Large intestine (tissue), 3 donors: ENCODE measurements at regions not wholly inside any gene's neighbourhood (a gene's known extent, or its start where the extent isn't known, plus 50 kb on each side); places are given as distances from the start of the nearest gene placed in this dataset.

ENCODE experiments used
- DNase-seq, 2 donors: peaks; one replicate each; pipeline versions ENCODE4 v3.0.0 to v3.0.0-alpha.2; 2013
- H3K27ac ChIP-seq: one replicate; pipeline ENCODE4 v1.5.1; 2013; ENCODE audit warnings: low read length
- H3K27me3 ChIP-seq: 2 replicates; pipeline ENCODE4 v1.6.1; 2013; ENCODE audit warnings: low read length; ENCODE audit not compliant: control insufficient read depth, insufficient read depth
- H3K36me3 ChIP-seq: 2 replicates; pipeline ENCODE4 v1.6.1; 2013; ENCODE audit warnings: low read length; ENCODE audit not compliant: control insufficient read depth, insufficient read depth
- H3K4me1 ChIP-seq: one replicate; pipeline ENCODE4 v1.6.1; 2013; ENCODE audit warnings: low read length; ENCODE audit not compliant: control insufficient read depth, insufficient read depth
- H3K4me3 ChIP-seq: one replicate; pipeline ENCODE4 v1.5.1; 2013; ENCODE audit warnings: low read length
- H3K9me3 ChIP-seq: one replicate; pipeline ENCODE4 v1.6.1; 2013; ENCODE audit warnings: mild to moderate bottlenecking, low read depth, low read length, moderate library complexity; ENCODE audit not compliant: control insufficient read depth
- WGBS: methylation state at CpG from one replicate; pipeline ENCODE4 v1.1.5; 2013; ENCODE audit warnings: low lambda C conversion rate; ENCODE audit not compliant: insufficient coverage; 5-methylcytosine and 5-hydroxymethylcytosine counted together

- no peaks in the 10 kb centered on the region for H3K36me3 ChIP-seq
- H3K27ac ChIP-seq, result no peak overlapping the region
- no CpG with 5 or more reads among the region's 9 CpGs for WGBS
- no peaks in the 10 kb centered on the region for H3K4me1 ChIP-seq
- DNase-seq, result no peak
- H3K27me3 ChIP-seq, result no peaks in the 10 kb centered on the region
- no peaks in the 10 kb centered on the region for H3K9me3 ChIP-seq
- no peak overlapping the region for H3K4me3 ChIP-seq
These were observed 83.8 kb upstream of the SUCLG2 start for GRCh38 chr3:67737906-67738865.

- 100% methylated on average over 1 of the region's 1 CpG for WGBS
These were observed 82.7 kb upstream of the SUCLG2 start for GRCh38 chr3:67737140-67737539.

GRCh38 chr3:67733269-67733950, 79.0 kb upstream of the SUCLG2 start:
- DNase-seq, result no peak
- 82% methylated on average over 1 of the region's 3 CpGs for WGBS
- Histone ChIP-seq H3K9me3 (no peaks in the 10 kb centered on the region), H3K4me1 (no peaks in the 10 kb centered on the region), H3K4me3 (no peak overlapping the region), H3K27me3 (no peaks in the 10 kb centered on the region), H3K36me3 (no peaks in the 10 kb centered on the region), H3K27ac (no peak overlapping the region)

More at GRCh38 chr3:67737140-67737539, 82.7 kb upstream of the SUCLG2 start:
- Histone ChIP-seq H3K4me3 (no peak overlapping the region), H3K27me3 (no peaks in the 10 kb centered on the region), H3K27ac (no peak overlapping the region), H3K4me1 (no peaks in the 10 kb centered on the region), H3K9me3 (no peaks in the 10 kb centered on the region), H3K36me3 (no peaks in the 10 kb centered on the region)
- DNase-seq, result no peak

- no peaks in the 10 kb centered on the region for H3K4me1 ChIP-seq
- H3K4me3 ChIP-seq, result no peak overlapping the region
- peak in 1 of 2 donors; percentile 4 for DNase-seq
- no peaks in the 10 kb centered on the region for H3K36me3 ChIP-seq
- peaks cover 8% of the 10 kb centered on the region for H3K9me3 ChIP-seq
- no peaks in the 10 kb centered on the region for H3K27me3 ChIP-seq
- WGBS, result 100% methylated on average over 1 of the region's 2 CpGs
- no peak overlapping the region for H3K27ac ChIP-seq
These were observed 70.0 kb upstream of the SUCLG2 start for GRCh38 chr3:67724434-67724833.

GRCh38 chr3:67723863-67724262, 69.5 kb upstream of the SUCLG2 start:
- no peak overlapping the region for H3K27ac ChIP-seq
- peaks cover 8% of the 10 kb centered on the region for H3K9me3 ChIP-seq
- DNase-seq, result no peak
- no peak overlapping the region for H3K4me3 ChIP-seq
- WGBS, result no CpG with 5 or more reads among the region's 1 CpG
- H3K4me1 ChIP-seq, result no peaks in the 10 kb centered on the region
- H3K36me3 ChIP-seq, result no peaks in the 10 kb centered on the region
- H3K27me3 ChIP-seq, result no peaks in the 10 kb centered on the region

- Histone ChIP-seq H3K27ac (no peak overlapping the region), H3K4me1 (no peaks in the 10 kb centered on the region), H3K36me3 (no peaks in the 10 kb centered on the region), H3K9me3 (peaks cover 8% of the 10 kb centered on the region), H3K27me3 (no peaks in the 10 kb centered on the region), H3K4me3 (no peak overlapping the region)
- WGBS, result 94% methylated on average over 3 of the region's 3 CpGs
- DNase-seq, result no peak
These were observed 64.9 kb upstream of the SUCLG2 start for GRCh38 chr3:67719333-67719732.

- 89% methylated on average over 3 of the region's 5 CpGs for WGBS
These were observed 61.6 kb upstream of the SUCLG2 start for GRCh38 chr3:67715971-67716370.

GRCh38 chr3:67713764-67714469, 59.5 kb upstream of the SUCLG2 start:
- no peak for DNase-seq
- 100% methylated on average over 1 of the region's 3 CpGs for WGBS
- no peaks in the 10 kb centered on the region for H3K9me3 ChIP-seq
- H3K27ac ChIP-seq, result no peak overlapping the region
- no peaks in the 10 kb centered on the region for H3K36me3 ChIP-seq
- H3K4me3 ChIP-seq, result no peak overlapping the region
- no peaks in the 10 kb centered on the region for H3K4me1 ChIP-seq
- no peaks in the 10 kb centered on the region for H3K27me3 ChIP-seq

More at GRCh38 chr3:67715971-67716370, 61.6 kb upstream of the SUCLG2 start:
- peaks cover 8% of the 10 kb centered on the region for H3K9me3 ChIP-seq
- H3K36me3 ChIP-seq, result no peaks in the 10 kb centered on the region
- DNase-seq, result no peak
- H3K4me3 ChIP-seq, result no peak overlapping the region
- H3K4me1 ChIP-seq, result no peaks in the 10 kb centered on the region
- no peak overlapping the region for H3K27ac ChIP-seq
- no peaks in the 10 kb centered on the region for H3K27me3 ChIP-seq

- Histone ChIP-seq H3K27ac (no peak overlapping the region), H3K4me1 (no peaks in the 10 kb centered on the region), H3K27me3 (no peaks in the 10 kb centered on the region), H3K36me3 (no peaks in the 10 kb centered on the region), H3K4me3 (no peak overlapping the region), H3K9me3 (no peaks in the 10 kb centered on the region)
- DNase-seq, result no peak
These were observed 57.8 kb upstream of the SUCLG2 start for GRCh38 chr3:67712259-67712658.

GRCh38 chr3:67710396-67710795, 56.0 kb upstream of the SUCLG2 start:
- no peaks in the 10 kb centered on the region for H3K4me1 ChIP-seq
- no peaks in the 10 kb centered on the region for H3K9me3 ChIP-seq
- H3K27me3 ChIP-seq, result no peaks in the 10 kb centered on the region
- H3K36me3 ChIP-seq, result no peaks in the 10 kb centered on the region
- no peak for DNase-seq
- no peak overlapping the region for H3K4me3 ChIP-seq
- H3K27ac ChIP-seq, result no peak overlapping the region
